ENCODE measurements at regions not wholly inside any gene's neighbourhood (a gene's known extent, or its start where the extent isn't known, plus 50 kb on each side); places are given as distances from the start of the nearest gene placed in this dataset.

DNA sequence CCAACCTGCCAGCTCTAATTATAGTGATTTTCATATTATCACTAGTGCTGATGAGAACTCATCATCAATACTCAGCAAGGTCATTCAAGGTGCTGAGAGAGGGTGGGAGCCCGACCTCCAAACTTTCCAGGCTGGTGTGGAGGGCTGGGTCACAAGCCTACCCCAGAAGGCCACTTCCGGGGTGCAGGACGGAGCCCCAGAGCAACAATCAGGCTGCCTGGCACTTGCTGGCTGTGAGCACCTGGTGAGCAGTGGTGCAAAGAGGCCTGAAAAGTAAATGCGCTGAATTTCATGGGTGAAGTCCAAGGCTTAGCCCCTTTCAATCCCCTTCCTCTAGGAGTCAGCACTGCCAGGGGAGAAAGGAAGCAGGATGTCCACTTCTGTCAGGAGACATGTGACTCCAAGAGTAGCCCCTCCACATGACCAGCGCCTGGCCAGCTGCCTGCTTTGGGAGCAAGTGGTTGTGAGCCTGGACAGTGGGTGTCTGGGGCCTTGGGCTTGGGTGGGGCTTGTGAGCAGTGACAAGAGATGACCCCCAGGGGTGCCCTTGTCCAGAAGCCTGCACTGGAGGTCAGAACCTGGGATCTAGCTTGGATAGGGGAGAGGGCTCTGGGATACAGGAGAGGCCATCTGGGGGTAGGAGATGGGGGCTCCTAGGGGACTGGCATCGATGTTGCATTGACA lies 165.0 kb upstream of the TLE3 start:
- TF ChIP-seq CTCF (IDR thresholded peaks at IDR 0.05; ENCODE audit: low read depth, low read length): no peak
- no peak for TF ChIP-seq POLR2A (IDR thresholded peaks at IDR 0.05; ENCODE audit: extremely low read depth, insufficient read length)
- TF ChIP-seq, protein P1, sequence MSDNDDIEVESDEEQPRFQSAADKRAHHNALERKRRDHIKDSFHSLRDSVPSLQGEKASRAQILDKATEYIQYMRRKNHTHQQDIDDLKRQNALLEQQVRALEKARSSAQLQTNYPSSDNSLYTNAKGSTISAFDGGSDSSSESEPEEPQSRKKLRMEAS (IDR thresholded peaks at IDR 0.05; ENCODE audit: low read depth, low read length): no peak
